GM12892 (cell line): ENCODE measurements at regions not wholly inside any gene's neighbourhood (a gene's known extent, or its start where the extent isn't known, plus 50 kb on each side); places are given as distances from the start of the nearest gene placed in this dataset.

Experiments used
- POLR2A ChIP-seq: IDR thresholded peaks from 2 replicates; pipeline ENCODE4 v1.6.1; 2011; ENCODE audit warnings: low read depth, low read length, control low read depth
- POLR2AphosphoS5 ChIP-seq: IDR thresholded peaks from 2 replicates; pipeline ENCODE4 v1.6.1; 2011; ENCODE audit warnings: low read depth, low read length, control low read depth

DNA sequence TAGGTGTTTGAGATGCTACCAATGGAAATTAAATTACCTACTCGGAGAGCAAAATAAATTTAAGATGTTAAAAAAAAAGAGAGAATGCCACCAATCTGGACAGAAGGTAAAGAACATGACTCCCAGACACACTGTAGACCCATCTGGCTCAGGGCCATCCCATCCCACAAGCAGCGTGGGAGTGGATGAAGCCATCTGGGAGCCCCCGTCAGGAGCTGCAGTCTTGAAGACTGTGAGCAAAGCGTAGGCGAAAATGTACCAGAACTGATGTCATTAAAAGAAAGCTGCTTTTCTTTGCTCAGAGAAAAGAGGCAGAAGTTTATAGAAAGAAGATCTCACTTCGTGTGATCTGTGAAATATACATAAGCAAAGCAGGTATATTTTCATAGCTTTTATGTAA is 815.7 kb downstream of the QKI start:
- TF ChIP-seq POLR2A = no peak
- TF ChIP-seq POLR2AphosphoS5 = no peak
